Adrenal gland (tissue), 9 donors: ENCODE measurements at regions not wholly inside any gene's neighbourhood (a gene's known extent, or its start where the extent isn't known, plus 50 kb on each side); places are given as distances from the start of the nearest gene placed in this dataset.

Experiments
- DNase-seq, 7 donors: peaks; one replicate each; pipeline ENCODE4 v3.0.0-alpha.2; 2019 to 2020
- H3K27ac ChIP-seq, 5 donors: fragments of 200-600 bp; sonication (generic) in 4 of 5; 1 replicate in 3 of 5; 2 replicates in 2 of 5; pipeline versions ENCODE4 v1.5.1 to v1.8.0; 2016 to 2020; ENCODE audit warnings: mild to moderate bottlenecking in 1 of 5
- H3K27me3 ChIP-seq: fragments of 200-600 bp; 2 replicates; pipeline ENCODE4 v1.8.0; 2021
- H3K36me3 ChIP-seq, 2 donors: fragments of 200-600 bp; replicated peaks in 1 of 2; 1 replicate in 1 of 2; 2 replicates in 1 of 2; pipeline versions ENCODE4 v1.5.1 to v1.8.0; 2018 to 2022
- H3K4me1 ChIP-seq, 2 donors: fragments of 200-600 bp; replicated peaks in 1 of 2; 1 replicate in 1 of 2; 2 replicates in 1 of 2; pipeline versions ENCODE4 v1.5.1 to v1.8.0; 2018 to 2021
- H3K4me3 ChIP-seq, 4 donors: fragments of 200-600 bp; sonication (generic) in 3 of 4; one replicate each; pipeline ENCODE4 v1.5.1; 2016 to 2018
- H3K9me3 ChIP-seq, 3 donors: fragments of 200-600 bp; sonication (generic) in 1 of 3; replicated peaks in 1 of 3; 1 replicate in 2 of 3; 2 replicates in 1 of 3; pipeline versions ENCODE4 v1.5.1 to v1.8.0; 2016 to 2021
- CTCF ChIP-seq, 6 experiments: fragments of 450-650 bp in 4 of 6; fragments of 200-600 bp in 2 of 6; sonication (generic) in 1 of 6; IDR thresholded peaks; 1 replicate in 5 of 6; 2 replicates in 1 of 6; pipeline versions ENCODE4 v1.5.1 to v1.8.0; 2016 to 2021; ENCODE audit warnings: antibody characterized with exemption in 6 of 6, mild to moderate bottlenecking in 2 of 6, moderate library complexity in 1 of 6
- POLR2A ChIP-seq, 2 donors: fragments of 450-650 bp; IDR thresholded peaks; one replicate each; pipeline ENCODE4 v1.6.1; 2017; ENCODE audit warnings: antibody characterized with exemption in 2 of 2, mild to moderate bottlenecking in 2 of 2, moderate library complexity in 1 of 2
- WGBS, 4 donors: extraction: QIAGEN DNeasy Blood & Tissue Kit in 2 of 4; methylation state at CpG; one replicate each; pipeline versions ENCODE4 v1.1.5 to v1.1.7; 2013 to 2017; 5-methylcytosine and 5-hydroxymethylcytosine counted together
- intact Hi-C, 2 donors: fragments of 100-400 bp; cut with DNase I; formaldehyde crosslinking; loops; one replicate each; pipeline versions ENCODE4 v1.14.1 to v1.15.0; 2022 to 2023
- donor health status: healthy with polysubstance abuse.
- donor health status: Bipolar disorder and iron deficiency.
- donor health status: DM: yes; HTN: yes; CAD: no.
- donor health status: DM: no; HTN: no; CAD: no.
- donor health status: DM: no; HTN: no; CAD: no.

- DNase-seq: no peak
- TF ChIP-seq POLR2A (IDR thresholded peaks at IDR 0.05) (no peak), CTCF (IDR thresholded peaks at IDR 0.05) (no peak)
- intact Hi-C loops: no loop called here
These were observed 140.3 kb upstream of the FTMT start for GRCh38 chr5:121711416-121711815.

GRCh38 chr5:121719255-121719654 is 132.4 kb upstream of the FTMT start:
- intact Hi-C loops: no loop called here
- Histone ChIP-seq H3K27ac (no peak overlapping the region), H3K4me3 (no peak overlapping the region), H3K4me1 (no peaks in the 10 kb centered on the region), H3K36me3 (no peaks in the 10 kb centered on the region), H3K27me3 (no peaks in the 10 kb centered on the region), H3K9me3 (peaks cover 0 to 4% (median 0%) of the 10 kb centered on the region in 3 donors)
- no peak for DNase-seq
- no peak for TF ChIP-seq CTCF (IDR thresholded peaks at IDR 0.05)
- TF ChIP-seq POLR2A (IDR thresholded peaks at IDR 0.05): no peak
- WGBS, 4 donors: 79 to 82% (median 82%) methylated on average over 2 of the region's 2 CpGs

More at GRCh38 chr5:121711416-121711815, 140.3 kb upstream of the FTMT start:
- Histone ChIP-seq H3K9me3 (peaks cover 0 to 4% (median 0%) of the 10 kb centered on the region in 3 donors), H3K27ac (no peak overlapping the region), H3K27me3 (no peaks in the 10 kb centered on the region), H3K4me3 (no peak overlapping the region), H3K36me3 (no peaks in the 10 kb centered on the region), H3K4me1 (no peaks in the 10 kb centered on the region)

- intact Hi-C loops: no loop called here
- TF ChIP-seq CTCF (IDR thresholded peaks at IDR 0.05) (no peak), POLR2A (IDR thresholded peaks at IDR 0.05) (no peak)
- Histone ChIP-seq H3K4me1 (no peaks in the 10 kb centered on the region), H3K9me3 (no peaks in the 10 kb centered on the region), H3K27me3 (no peaks in the 10 kb centered on the region), H3K36me3 (no peaks in the 10 kb centered on the region), H3K4me3 (no peak overlapping the region), H3K27ac (no peak overlapping the region)
- no peak for DNase-seq
- 60 to 67% (median 62%) methylated on average over 1 of the region's 1 CpG for WGBS, 4 donors
These were observed 126.2 kb upstream of the FTMT start for GRCh38 chr5:121725450-121725849.

- H3K4me3 ChIP-seq: no peak overlapping the region
- no peak for TF ChIP-seq CTCF (IDR thresholded peaks at IDR 0.05)
- TF ChIP-seq POLR2A (IDR thresholded peaks at IDR 0.05): no peak
These were observed 124.7 kb upstream of the FTMT start for GRCh38 chr5:121726991-121727390.

More at GRCh38 chr5:121726991-121727390, 124.7 kb upstream of the FTMT start:
- H3K9me3 ChIP-seq: no peaks in the 10 kb centered on the region
- H3K4me1 ChIP-seq: no peaks in the 10 kb centered on the region
- DNase-seq: no peak
- H3K27me3 ChIP-seq: no peaks in the 10 kb centered on the region
- no peaks in the 10 kb centered on the region for H3K36me3 ChIP-seq
- intact Hi-C loops: no loop called here
- H3K27ac ChIP-seq: no peak overlapping the region
- 81 to 84% (median 82%) methylated on average over 5 to 8 of the region's 8 CpGs for WGBS, 4 donors
